CD4-positive, alpha-beta T cell (primary cell): ENCODE measurements at regions not wholly inside any gene's neighbourhood (a gene's known extent, or its start where the extent isn't known, plus 50 kb on each side); places are given as distances from the start of the nearest gene placed in this dataset.

ENCODE experiments used
- ATAC-seq: fragments of 200-7000 bp; cut with Tn5 transposase; one replicate; pipeline ENCODE4 v1.10.0; 2022; ENCODE audit warnings: mild to moderate bottlenecking; ENCODE audit not compliant: poor library complexity
- CTCF ChIA-PET: fragments of 350-600 bp; sonication (Branson Sonifier 250); formaldehyde crosslinking; loops from one replicate; lab custom pipeline; 2021; ENCODE audit warnings: antibody characterized with exemption, inconsistent platforms; lab: Charles Lee
- POLR2A ChIA-PET: fragments of 350-600 bp; sonication (Branson Sonifier 250); formaldehyde crosslinking; loops from one replicate; lab custom pipeline; 2021; ENCODE audit warnings: antibody characterized with exemption, inconsistent platforms; lab: Charles Lee
- DNase-seq, 14 experiments: peaks; one replicate each; pipeline ENCODE4 v3.0.0-alpha.2; 2013 to 2020; ENCODE audit warnings: mixed read lengths in 2 of 14
- H3K27ac ChIP-seq, 2 donors: one replicate each; pipeline versions ENCODE4 v1.5.1 to v1.7.0; 2013; ENCODE audit warnings: low read length in 2 of 2, low read depth in 1 of 2, mild to moderate bottlenecking in 1 of 2
- H3K27me3 ChIP-seq, 2 experiments: 1 replicate in 1 of 2; 2 replicates in 1 of 2; pipeline versions ENCODE4 v1.6.1 to v1.7.0; 2013; ENCODE audit warnings: low read length in 2 of 2, control low read depth in 1 of 2, mild to moderate bottlenecking in 1 of 2, moderate library complexity in 1 of 2; ENCODE audit not compliant: insufficient read depth in 2 of 2, control insufficient read depth in 1 of 2
- H3K36me3 ChIP-seq: one replicate; pipeline ENCODE4 v1.6.1; 2013; ENCODE audit warnings: low read length, control low read depth; ENCODE audit not compliant: insufficient read depth
- H3K4me1 ChIP-seq: one replicate; pipeline ENCODE4 v1.6.1; 2013; ENCODE audit warnings: low read length, control low read depth; ENCODE audit not compliant: insufficient read depth
- H3K4me3 ChIP-seq: one replicate; pipeline ENCODE4 v1.5.1; 2013; ENCODE audit warnings: mild to moderate bottlenecking, low read length, moderate library complexity
- H3K9me3 ChIP-seq, 2 experiments: 1 replicate in 1 of 2; 2 replicates in 1 of 2; pipeline versions ENCODE4 v1.6.1 to v1.7.0; 2013; ENCODE audit warnings: low read length in 2 of 2, mild to moderate bottlenecking in 2 of 2, control low read depth in 1 of 2, moderate library complexity in 1 of 2; ENCODE audit not compliant: control insufficient read depth in 1 of 2, insufficient read depth in 1 of 2
- H3K27ac Mint-ChIP-seq: one replicate; pipeline ENCODE4 v1.8.0; 2020; ENCODE audit warnings: mixed read lengths
- H3K27me3 Mint-ChIP-seq: one replicate; pipeline ENCODE4 v1.8.0; 2021; ENCODE audit warnings: mixed read lengths
- H3K36me3 Mint-ChIP-seq: one replicate; pipeline ENCODE4 v1.8.0; 2021; ENCODE audit warnings: low read depth, mixed read lengths
- H3K4me1 Mint-ChIP-seq: one replicate; pipeline ENCODE4 v1.8.0; 2021; ENCODE audit warnings: low read depth, mixed read lengths
- H3K4me3 Mint-ChIP-seq: one replicate; pipeline ENCODE4 v1.8.0; 2020; ENCODE audit warnings: mild to moderate bottlenecking, mixed read lengths
- H3K9me3 Mint-ChIP-seq: one replicate; pipeline ENCODE4 v1.8.0; 2020; ENCODE audit warnings: mixed read lengths
- CTCF ChIP-seq: fragments of 200-600 bp; IDR thresholded peaks from one replicate; pipeline ENCODE4 v1.8.0; 2022; ENCODE audit warnings: antibody characterized with exemption, mild to moderate bottlenecking
- intact Hi-C, 2 experiments: fragments of 100-400 bp; cut with DNase I in 1 of 2; cut with micrococcal nuclease in 1 of 2; formaldehyde crosslinking; loops; one replicate each; pipeline versions ENCODE4 v1.15.1 to v1.9.0; 2023 to 2025; cut with DNase I, micrococcal nuclease

DNA sequence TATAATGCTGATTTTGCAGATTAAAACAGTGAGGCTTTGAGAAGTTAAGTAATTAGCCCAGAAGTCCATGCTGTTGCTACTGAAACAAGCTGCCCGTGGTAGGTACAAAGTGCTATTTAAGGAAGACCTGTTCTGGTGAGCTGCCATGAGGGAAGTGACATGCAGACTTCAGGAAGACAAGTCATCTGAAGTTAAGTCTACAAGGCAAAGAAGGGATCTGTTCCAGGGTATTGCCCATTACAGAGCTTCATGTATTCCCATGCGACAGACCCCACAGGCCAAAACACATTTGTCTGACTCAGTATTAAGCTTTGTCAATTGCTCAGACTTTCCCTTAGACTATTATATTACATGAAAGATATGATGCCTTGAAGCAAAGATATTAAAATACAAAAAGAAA lies 520.8 kb downstream of the FBXO15 start:
- DNase-seq (no peak), ATAC-seq (no peak)
- H3K27ac ChIP-seq, result no peak overlapping the region
- Mint-ChIP-seq H3K27me3 (no peaks in the 10 kb centered on the region), H3K4me3 (no peak overlapping the region), H3K36me3 (no peaks in the 10 kb centered on the region), H3K27ac (no peak overlapping the region), H3K4me1 (no peaks in the 10 kb centered on the region), H3K9me3 (peaks cover 2% of the 10 kb centered on the region)
- POLR2A ChIA-PET, result no interaction called here
- CTCF ChIA-PET, result no interaction called here
- no peaks in the 10 kb centered on the region for H3K27me3 ChIP-seq
- TF ChIP-seq CTCF, result no peak
- intact Hi-C loops, result no loop called here
- H3K4me1 ChIP-seq, result no peaks in the 10 kb centered on the region
- H3K36me3 ChIP-seq, result no peaks in the 10 kb centered on the region
- no peak overlapping the region for H3K4me3 ChIP-seq
- H3K9me3 ChIP-seq, result no peaks in the 10 kb centered on the region

DNA sequence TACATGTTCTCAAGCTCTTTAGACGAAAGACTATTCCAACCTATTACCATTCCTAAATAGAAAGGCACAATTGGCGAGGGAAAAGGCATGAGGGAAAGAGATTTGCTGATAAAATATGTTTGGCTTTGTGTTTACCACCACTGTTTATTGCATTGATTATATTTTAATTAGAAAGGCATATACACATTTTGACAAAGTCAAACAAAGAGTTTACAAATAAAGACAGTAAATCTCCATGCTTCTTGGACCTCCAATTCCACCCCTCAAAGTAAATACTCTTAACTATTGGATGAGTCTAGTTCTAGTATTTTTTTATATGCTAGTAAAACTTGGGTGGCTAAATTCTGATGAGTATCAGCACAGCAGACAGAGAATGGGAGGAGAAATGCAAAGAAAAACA lies 521.4 kb downstream of the FBXO15 start:
- H3K27me3 Mint-ChIP-seq, result no peaks in the 10 kb centered on the region
- ATAC-seq (no peak), DNase-seq (no peak)
- no peak overlapping the region for H3K4me3 Mint-ChIP-seq
- peaks cover under 1% of the 10 kb centered on the region for H3K9me3 Mint-ChIP-seq
- H3K27ac Mint-ChIP-seq, result no peak overlapping the region
- Histone ChIP-seq H3K4me3 (no peak overlapping the region), H3K27me3 (no peaks in the 10 kb centered on the region), H3K27ac (no peak overlapping the region), H3K36me3 (no peaks in the 10 kb centered on the region), H3K9me3 (no peaks in the 10 kb centered on the region), H3K4me1 (no peaks in the 10 kb centered on the region)
- H3K36me3 Mint-ChIP-seq, result no peaks in the 10 kb centered on the region
- CTCF ChIA-PET, result no interaction called here
- no peak for TF ChIP-seq CTCF
- H3K4me1 Mint-ChIP-seq, result no peaks in the 10 kb centered on the region
- intact Hi-C loops, result no loop called here
- POLR2A ChIA-PET, result no interaction called here

DNA sequence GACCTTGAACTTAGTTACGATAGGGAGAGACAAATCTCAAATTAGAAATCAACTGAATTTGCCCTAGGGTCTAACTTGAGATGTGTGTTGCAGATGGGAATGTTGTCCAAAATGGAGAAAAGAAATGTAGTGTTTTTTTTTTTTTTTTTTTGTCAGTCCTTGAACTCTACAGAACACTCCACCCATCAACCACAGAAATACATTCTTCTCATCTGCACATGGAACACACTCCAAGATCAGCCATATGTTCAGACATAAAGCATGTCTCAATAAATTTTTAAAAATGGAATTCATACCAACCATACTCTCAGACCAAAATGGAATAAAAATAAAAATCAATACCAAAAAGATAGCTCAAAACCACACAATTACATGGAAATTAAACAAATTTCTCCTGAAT lies 526.5 kb downstream of the FBXO15 start:
- Histone ChIP-seq H3K4me3 (no peak overlapping the region), H3K4me1 (no peaks in the 10 kb centered on the region), H3K36me3 (no peaks in the 10 kb centered on the region), H3K27me3 (no peaks in the 10 kb centered on the region), H3K9me3 (no peaks in the 10 kb centered on the region), H3K27ac (no peak overlapping the region)
- intact Hi-C loops, result no loop called here
- Mint-ChIP-seq H3K27me3 (no peaks in the 10 kb centered on the region), H3K4me3 (no peak overlapping the region), H3K9me3 (no peaks in the 10 kb centered on the region), H3K4me1 (no peaks in the 10 kb centered on the region), H3K27ac (no peak overlapping the region), H3K36me3 (no peaks in the 10 kb centered on the region)
- TF ChIP-seq CTCF, result no peak
- no peak for ATAC-seq
- POLR2A ChIA-PET, result no interaction called here
- DNase-seq, result no peak
- CTCF ChIA-PET, result no interaction called here
